Trophoblast cell (in vitro differentiated cells and primary cell): ENCODE measurements at regions not wholly inside any gene's neighbourhood (a gene's known extent, or its start where the extent isn't known, plus 50 kb on each side); places are given as distances from the start of the nearest gene placed in this dataset.
A peak's percentile ranks its signal among the peaks of the same experiment; 100 is the strongest.
"Not testable (repeated sequence)": the region's sequence is repeated elsewhere in the genome, so short reads cannot be mapped to it uniquely, and the experiment has no call there.

Experiments used
- DNase-seq, 2 donors: peaks; one replicate each; pipeline ENCODE4 v3.0.0-alpha.2; 2016
- H2AFZ ChIP-seq: 2 replicates; pipeline ENCODE4 v1.6.1; 2013; ENCODE audit warnings: low read length, moderate library complexity, mild to moderate bottlenecking; ENCODE audit not compliant: insufficient read depth, poor library complexity
- H2AK5ac ChIP-seq: 2 replicates; pipeline ENCODE4 v1.6.1; 2013; ENCODE audit warnings: mild to moderate bottlenecking, low read length
- H2BK120ac ChIP-seq: 2 replicates; pipeline ENCODE4 v1.6.1; 2013; ENCODE audit warnings: low read length, mild to moderate bottlenecking, moderate library complexity; ENCODE audit not compliant: insufficient read depth, poor library complexity
- H2BK12ac ChIP-seq: 2 replicates; pipeline ENCODE4 v1.6.1; 2013; ENCODE audit warnings: mild to moderate bottlenecking, low read length, moderate library complexity
- H2BK5ac ChIP-seq: 2 replicates; pipeline ENCODE4 v1.6.1; 2013; ENCODE audit warnings: low read length, low read depth, moderate library complexity, mild to moderate bottlenecking; ENCODE audit not compliant: poor library complexity
- H3K14ac ChIP-seq: 2 replicates; pipeline ENCODE4 v1.6.1; 2013; ENCODE audit warnings: mild to moderate bottlenecking, low read length
- H3K18ac ChIP-seq: 2 replicates; pipeline ENCODE4 v1.6.1; 2013; ENCODE audit warnings: mild to moderate bottlenecking, low read length
- H3K23ac ChIP-seq: 2 replicates; pipeline ENCODE4 v1.6.1; 2013; ENCODE audit warnings: low read length
- H3K27ac ChIP-seq: 2 replicates; pipeline ENCODE4 v1.5.1; 2013; ENCODE audit warnings: low read depth, mild to moderate bottlenecking, inconsistent platforms, low read length, moderate library complexity
- H3K27me3 ChIP-seq: 2 replicates; pipeline ENCODE4 v1.6.1; 2013; ENCODE audit warnings: inconsistent platforms, mild to moderate bottlenecking, low read length, moderate library complexity; ENCODE audit not compliant: insufficient read depth
- H3K36me3 ChIP-seq, 2 experiments: 1 replicate in 1 of 2; 2 replicates in 1 of 2; pipeline ENCODE4 v1.6.1; 2013; ENCODE audit warnings: low read length in 2 of 2, mild to moderate bottlenecking in 2 of 2, moderate library complexity in 1 of 2; ENCODE audit not compliant: insufficient read depth in 2 of 2, control insufficient read depth in 1 of 2
- H3K4ac ChIP-seq: 2 replicates; pipeline ENCODE4 v1.6.1; 2013; ENCODE audit warnings: low read depth, mild to moderate bottlenecking, low read length, moderate library complexity
- H3K4me1 ChIP-seq, 2 experiments: 1 replicate in 1 of 2; 2 replicates in 1 of 2; pipeline ENCODE4 v1.6.1; 2013; ENCODE audit warnings: low read length in 2 of 2, mild to moderate bottlenecking in 2 of 2, moderate library complexity in 1 of 2; ENCODE audit not compliant: insufficient read depth in 2 of 2, control insufficient read depth in 1 of 2
- H3K4me2 ChIP-seq: 2 replicates; pipeline ENCODE4 v1.6.1; 2013; ENCODE audit warnings: inconsistent platforms, mild to moderate bottlenecking, low read length, moderate library complexity
- H3K4me3 ChIP-seq: 2 replicates; pipeline ENCODE4 v1.5.1; 2013; ENCODE audit warnings: mild to moderate bottlenecking, low read depth, low read length, inconsistent platforms
- H3K79me1 ChIP-seq: one replicate; pipeline ENCODE4 v1.6.1; 2013; ENCODE audit warnings: low read length
- H3K79me2 ChIP-seq: 2 replicates; pipeline ENCODE4 v1.6.1; 2013; ENCODE audit warnings: low read length, mild to moderate bottlenecking; ENCODE audit not compliant: control insufficient read depth, insufficient read depth, poor library complexity
- H3K9ac ChIP-seq: 2 replicates; pipeline ENCODE4 v1.6.1; 2013; ENCODE audit warnings: mild to moderate bottlenecking, low read length
- H3K9me3 ChIP-seq: 2 replicates; pipeline ENCODE4 v1.6.1; 2013; ENCODE audit warnings: low read depth, mild to moderate bottlenecking, control low read depth, inconsistent platforms, low read length; ENCODE audit not compliant: insufficient read depth
- H4K12ac ChIP-seq: 2 replicates; pipeline ENCODE4 v1.6.1; 2013; ENCODE audit warnings: low read depth, mild to moderate bottlenecking, low read length, moderate library complexity
- H4K8ac ChIP-seq: 2 replicates; pipeline ENCODE4 v1.6.1; 2013; ENCODE audit warnings: low read depth, mild to moderate bottlenecking, low read length, moderate library complexity
- H4K91ac ChIP-seq: one replicate; pipeline ENCODE4 v1.6.1; 2013; ENCODE audit warnings: low read depth, mild to moderate bottlenecking, low read length, moderate library complexity
- WGBS: extraction: QIAGEN DNeasy Blood & Tissue Kit; methylation state at CpG from one replicate; pipeline ENCODE4 v1.1.7; 2013; ENCODE audit warnings: missing lambda C conversion rate; ENCODE audit not compliant: insufficient read length, insufficient coverage; ENCODE audit errors: extremely low coverage; 5-methylcytosine and 5-hydroxymethylcytosine counted together

GRCh38 chr17:5769593-5770354 is 185.5 kb upstream of the NLRP1 start:
- no peaks in the 10 kb centered on the region for H3K9me3 ChIP-seq

GRCh38 chr17:5770441-5771270 is 186.3 kb upstream of the NLRP1 start:
- H3K18ac ChIP-seq, result no peak overlapping the region
- no peaks in the 10 kb centered on the region for H3K79me2 ChIP-seq
- no peak overlapping the region for H3K4me3 ChIP-seq
- no peak overlapping the region for H3K4me2 ChIP-seq
- no peaks in the 10 kb centered on the region for H3K27me3 ChIP-seq
- no peak overlapping the region for H3K23ac ChIP-seq
- no peak overlapping the region for H4K8ac ChIP-seq
- peaks cover 0 to 2% of the 10 kb centered on the region in 2 experiments for H3K4me1 ChIP-seq
- H4K12ac ChIP-seq, result no peak overlapping the region
- H3K9ac ChIP-seq, result no peak overlapping the region
- H3K4ac ChIP-seq, result no peak overlapping the region
- no peak overlapping the region for H2BK120ac ChIP-seq
- H3K36me3 ChIP-seq, result no peaks in the 10 kb centered on the region
- H3K79me1 ChIP-seq, result no peaks in the 10 kb centered on the region
- no peak for DNase-seq
- H2BK12ac ChIP-seq, result no peak overlapping the region
- WGBS, result no CpG with 5 or more reads among the region's 17 CpGs
- no peak overlapping the region for H4K91ac ChIP-seq
- H3K14ac ChIP-seq, result no peak overlapping the region
- no peak overlapping the region for H2BK5ac ChIP-seq
- H3K9me3 ChIP-seq, result no peaks in the 10 kb centered on the region
- no peak overlapping the region for H3K27ac ChIP-seq
- no peak overlapping the region for H2AFZ ChIP-seq
- H2AK5ac ChIP-seq, result no peak overlapping the region

More at GRCh38 chr17:5769593-5770354, 185.5 kb upstream of the NLRP1 start:
- H3K79me1 ChIP-seq, result no peaks in the 10 kb centered on the region
- DNase-seq, result no peak
- H3K27ac ChIP-seq, result no peak overlapping the region
- no peak overlapping the region for H3K23ac ChIP-seq
- no CpG with 5 or more reads among the region's 13 CpGs for WGBS
- H3K27me3 ChIP-seq, result no peaks in the 10 kb centered on the region
- no peaks in the 10 kb centered on the region for H3K79me2 ChIP-seq
- no peak overlapping the region for H2AK5ac ChIP-seq
- H4K91ac ChIP-seq, result no peak overlapping the region
- H2BK12ac ChIP-seq, result no peak overlapping the region
- H4K8ac ChIP-seq, result no peak overlapping the region
- no peak overlapping the region for H3K18ac ChIP-seq
- H2BK120ac ChIP-seq, result no peak overlapping the region
- H3K4ac ChIP-seq, result no peak overlapping the region
- no peak overlapping the region for H2BK5ac ChIP-seq
- H2AFZ ChIP-seq, result no peak overlapping the region
- peak overlapping the region; percentile 15 for H3K4me3 ChIP-seq
- H3K14ac ChIP-seq, result no peak overlapping the region
- H3K9ac ChIP-seq, result no peak overlapping the region
- H3K4me1 ChIP-seq, result peaks cover 0 to 2% of the 10 kb centered on the region in 2 experiments
- H3K4me2 ChIP-seq, result no peak overlapping the region
- no peak overlapping the region for H4K12ac ChIP-seq
- no peaks in the 10 kb centered on the region for H3K36me3 ChIP-seq

GRCh38 chr17:5771271-5771577 is 186.9 kb upstream of the NLRP1 start:
- not testable (repeated sequence) for H4K8ac ChIP-seq, H3K9ac ChIP-seq, H3K18ac ChIP-seq, H3K79me2 ChIP-seq, H2AFZ ChIP-seq, H2BK120ac ChIP-seq, DNase-seq, H3K36me3 ChIP-seq, H3K4me1 ChIP-seq, H2AK5ac ChIP-seq, H3K4me2 ChIP-seq, H4K12ac ChIP-seq, H3K79me1 ChIP-seq, H2BK5ac ChIP-seq, H3K23ac ChIP-seq, H3K27me3 ChIP-seq, H3K4me3 ChIP-seq, H3K9me3 ChIP-seq, H3K27ac ChIP-seq, H2BK12ac ChIP-seq, H3K4ac ChIP-seq, H3K14ac ChIP-seq, H4K91ac ChIP-seq
- WGBS, result no CpG with 5 or more reads among the region's 36 CpGs

GRCh38 chr17:5772017-5772416 is 187.7 kb upstream of the NLRP1 start:
- H3K4me2 ChIP-seq, H3K36me3 ChIP-seq, H4K12ac ChIP-seq, H3K9me3 ChIP-seq, H2BK5ac ChIP-seq, H3K4me1 ChIP-seq, H4K8ac ChIP-seq, H3K4me3 ChIP-seq, H3K18ac ChIP-seq, H3K79me2 ChIP-seq, H3K27me3 ChIP-seq, H2AK5ac ChIP-seq, H2BK120ac ChIP-seq, DNase-seq, H3K27ac ChIP-seq, H4K91ac ChIP-seq, H2AFZ ChIP-seq, H3K14ac ChIP-seq, H3K23ac ChIP-seq, H3K79me1 ChIP-seq, H3K4ac ChIP-seq, H2BK12ac ChIP-seq, H3K9ac ChIP-seq: not testable (repeated sequence)
- no CpG with 5 or more reads among the region's 11 CpGs for WGBS
